ENCODE measurements at regions not wholly inside any gene's neighbourhood (a gene's known extent, or its start where the extent isn't known, plus 50 kb on each side); places are given as distances from the start of the nearest gene placed in this dataset.

- DNase-seq (ENCODE audit: low spot score): no peak
- Histone ChIP-seq H3K36me3 (replicated peaks in 1 of 2; ENCODE audit: control insufficient read depth in 1 of 2, insufficient read depth in 2 of 2, low read length in 2 of 2) (no peaks in the 10 kb centered on the region), H3K27me3 (ENCODE audit: control insufficient read depth in 1 of 2, insufficient read depth in 2 of 2, low read length in 2 of 2) (no peaks in the 10 kb centered on the region), H4K20me1 (ENCODE audit: insufficient read depth, low read length) (no peaks in the 10 kb centered on the region), H3K4me2 (ENCODE audit: low read depth, low read length) (no peak overlapping the region), H3K4me3 (replicated peaks in 1 of 3; ENCODE audit: insufficient read depth in 1 of 3, low read depth in 2 of 3, low read length in 3 of 3) (no peak overlapping the region), H3K79me2 (ENCODE audit: insufficient read depth, low read length) (no peaks in the 10 kb centered on the region), H3K9me3 (ENCODE audit: low read length) (no peaks in the 10 kb centered on the region), H2AFZ (ENCODE audit: low read length) (no peak overlapping the region), H3K27ac (ENCODE audit: extremely low read length, insufficient read depth, low read length) (no peak overlapping the region), H3K9ac (ENCODE audit: insufficient read depth, low read depth, low read length) (no peak overlapping the region), H3K4me1 (ENCODE audit: insufficient read depth, low read length) (no peaks in the 10 kb centered on the region)
- no TSS peak for BruUV-seq (replicated peaks)
- ChIA-PET POLR2A (no interaction called here), CTCF (ENCODE audit: low intra/inter-chr PET ratio, low total read pairs) (no interaction called here)
- no peak for FAIRE-seq
- TF ChIP-seq ZNF580 (CRISPR knock-in tag; IDR thresholded peaks at IDR 0.05; ENCODE audit: borderline replicate concordance, low read depth) (no peak), CERS6 (CRISPR knock-in tag; IDR thresholded peaks at IDR 0.05) (no peak)
- WGBS (ENCODE audit: low lambda C conversion rate): 0% methylated on average over 2 of the region's 2 CpGs
- intact Hi-C loops (cut with micrococcal nuclease; ENCODE audit: unreplicated experiment): no loop called here
- in situ Hi-C loops (cut with HindIII; ENCODE audit: extremely low pct_ligation_motif_present, low pct_unique_long_range_greater_than_20kb): no loop called here
- ATAC-seq: no peak
Measured at GRCh38 chr1:96427616-96428015, 294.0 kb upstream of the PTBP2 start.

- WGBS (ENCODE audit: low lambda C conversion rate): 8% methylated on average over 1 of the region's 1 CpG
- POLR2A ChIA-PET: no interaction called here
- no peak for FAIRE-seq
- no peak for TF ChIP-seq ZNF12 (CRISPR knock-in tag; IDR thresholded peaks at IDR 0.05)
- no peak for TF ChIP-seq THAP8 (CRISPR knock-in tag; IDR thresholded peaks at IDR 0.05; ENCODE audit: borderline replicate concordance)
- TF ChIP-seq ZNF34 (CRISPR knock-in tag; IDR thresholded peaks at IDR 0.05; ENCODE audit: borderline replicate concordance): no peak
- no peak for TF ChIP-seq ZNF496 (CRISPR knock-in tag; IDR thresholded peaks at IDR 0.05; ENCODE audit: insufficient replicate concordance)
- TF ChIP-seq HNRNPK (IDR thresholded peaks at IDR 0.05; ENCODE audit: low read depth, low read length, poor library complexity, severe bottlenecking): no peak
- TF ChIP-seq KDM5A (IDR thresholded peaks at IDR 0.05; ENCODE audit: borderline replicate concordance, low read length): no peak
- TF ChIP-seq ZNF510 (CRISPR knock-in tag; IDR thresholded peaks at IDR 0.05; ENCODE audit: low read depth): no peak
- no peak for TF ChIP-seq ATRX (CRISPR knock-in tag; IDR thresholded peaks at IDR 0.05; ENCODE audit: borderline replicate concordance)
- no peak for TF ChIP-seq ZNF468 (CRISPR knock-in tag; IDR thresholded peaks at IDR 0.05)
- TF ChIP-seq RFX1 (IDR thresholded peaks at IDR 0.05): no peak
- TF ChIP-seq HOXD1 (CRISPR knock-in tag; IDR thresholded peaks at IDR 0.05): no peak
- TF ChIP-seq CHCHD3 (CRISPR knock-in tag; IDR thresholded peaks at IDR 0.05): no peak
- TF ChIP-seq GRHL1 (CRISPR knock-in tag; conservative IDR thresholded peaks at IDR 0.05): no peak
- TF ChIP-seq ZNF772 (CRISPR knock-in tag; IDR thresholded peaks at IDR 0.05): no peak
Measured at GRCh38 chr1:96445302-96445701, 276.3 kb upstream of the PTBP2 start.

More at GRCh38 chr1:96445302-96445701, 276.3 kb upstream of the PTBP2 start:
- Histone ChIP-seq H4K20me1 (ENCODE audit: insufficient read depth, low read length) (no peaks in the 10 kb centered on the region), H3K27me3 (ENCODE audit: control insufficient read depth in 1 of 2, insufficient read depth in 2 of 2, low read length in 2 of 2) (no peaks in the 10 kb centered on the region), H3K36me3 (replicated peaks in 1 of 2; ENCODE audit: control insufficient read depth in 1 of 2, insufficient read depth in 2 of 2, low read length in 2 of 2) (no peaks in the 10 kb centered on the region), H3K9me3 (ENCODE audit: low read length) (no peaks in the 10 kb centered on the region), H2AFZ (ENCODE audit: low read length) (no peak overlapping the region), H3K4me1 (ENCODE audit: insufficient read depth, low read length) (no peaks in the 10 kb centered on the region), H3K9ac (ENCODE audit: insufficient read depth, low read depth, low read length) (no peak overlapping the region), H3K4me2 (ENCODE audit: low read depth, low read length) (no peak overlapping the region), H3K27ac (ENCODE audit: extremely low read length, insufficient read depth, low read length) (no peak overlapping the region), H3K4me3 (replicated peaks in 1 of 3; ENCODE audit: insufficient read depth in 1 of 3, low read depth in 2 of 3, low read length in 3 of 3) (no peak overlapping the region), H3K79me2 (ENCODE audit: insufficient read depth, low read length) (no peaks in the 10 kb centered on the region)
- in situ Hi-C loops (cut with HindIII; ENCODE audit: extremely low pct_ligation_motif_present, low pct_unique_long_range_greater_than_20kb): no loop called here
- intact Hi-C loops (cut with micrococcal nuclease; ENCODE audit: unreplicated experiment): no loop called here
- DNase-seq (ENCODE audit: low spot score) (no peak), ATAC-seq (no peak)
- CTCF ChIA-PET (ENCODE audit: low intra/inter-chr PET ratio, low total read pairs): no interaction called here
- BruUV-seq (replicated peaks): no TSS peak
